ENCODE measurements at regions not wholly inside any gene's neighbourhood (a gene's known extent, or its start where the extent isn't known, plus 50 kb on each side); places are given as distances from the start of the nearest gene placed in this dataset.

- ATAC-seq (no peak), DNase-seq (no peak)
- H3F3A ChIP-seq (ENCODE audit: low read length, unreplicated experiment): no peaks in the 10 kb centered on the region
- no peaks in the 10 kb centered on the region for H3K9me2 ChIP-seq (replicated peaks; ENCODE audit: low read length)
- POLR2A ChIA-PET (ENCODE audit: unreplicated experiment): no interaction called here
- no peak overlapping the region for H3K4me3 ChIP-seq (ENCODE audit: low read length)
- no TSS peak for BruUV-seq (replicated peaks)
- no peaks in the 10 kb centered on the region for H3K79me2 ChIP-seq (ENCODE audit: low read length)
- no peaks in the 10 kb centered on the region for H3K27me3 ChIP-seq (ENCODE audit: low read length)
- H2AFZ ChIP-seq (ENCODE audit: low read length): no peak overlapping the region
- no peak overlapping the region for H3K4me2 ChIP-seq (ENCODE audit: low read length)
- no peaks in the 10 kb centered on the region for H3K4me1 ChIP-seq (ENCODE audit: insufficient read depth, low read length)
- H3K27ac ChIP-seq (ENCODE audit: low read length): no peak overlapping the region
- H4K20me1 ChIP-seq (ENCODE audit: low read length): no peaks in the 10 kb centered on the region
- CTCF ChIA-PET: no interaction called here
- peaks cover 5% of the 10 kb centered on the region; the same call in 1 of the 2 replicates for H3K9me3 ChIP-seq (ENCODE audit: low read length)
- TF ChIP-seq EZH2 (IDR thresholded peaks at IDR 0.05; ENCODE audit: low read length, unreplicated experiment): no peak
- TF ChIP-seq CTCF (conservative IDR thresholded peaks at IDR 0.05; ENCODE audit: low read depth, low read length): no peak
- TF ChIP-seq EZH2phosphoT487 (IDR thresholded peaks at IDR 0.05; ENCODE audit: borderline replicate concordance, low read length): no peak
- no peak overlapping the region for H3K9ac ChIP-seq (ENCODE audit: low read length)
- no peaks in the 10 kb centered on the region for H3K36me3 ChIP-seq (ENCODE audit: low read depth, low read length)
- intact Hi-C loops (cut with micrococcal nuclease): no loop called here
Measured at GRCh38 chr20:40600441-40601219, 88.4 kb downstream of the MAFB start.

- Histone ChIP-seq H3F3A (ENCODE audit: low read length, unreplicated experiment) (no peaks in the 10 kb centered on the region), H3K4me3 (ENCODE audit: low read length) (no peak overlapping the region), H3K4me2 (ENCODE audit: low read length) (no peak overlapping the region), H3K9me2 (replicated peaks; ENCODE audit: low read length) (no peaks in the 10 kb centered on the region), H3K27me3 (ENCODE audit: low read length) (no peaks in the 10 kb centered on the region), H3K9me3 (ENCODE audit: low read length) (peaks cover 5% of the 10 kb centered on the region; the same call in 1 of the 2 replicates), H3K27ac (ENCODE audit: low read length) (no peak overlapping the region), H3K4me1 (ENCODE audit: insufficient read depth, low read length) (no peaks in the 10 kb centered on the region), H4K20me1 (ENCODE audit: low read length) (no peaks in the 10 kb centered on the region), H3K36me3 (ENCODE audit: low read depth, low read length) (no peaks in the 10 kb centered on the region), H2AFZ (ENCODE audit: low read length) (no peak overlapping the region), H3K79me2 (ENCODE audit: low read length) (no peaks in the 10 kb centered on the region), H3K9ac (ENCODE audit: low read length) (no peak overlapping the region)
- no peak for DNase-seq
- ChIA-PET POLR2A (ENCODE audit: unreplicated experiment) (no interaction called here), CTCF (no interaction called here)
- intact Hi-C loops (cut with micrococcal nuclease): no loop called here
- BruUV-seq (replicated peaks): no TSS peak
- no peak for ATAC-seq
- TF ChIP-seq CTCF (conservative IDR thresholded peaks at IDR 0.05; ENCODE audit: low read depth, low read length): no peak
- TF ChIP-seq EZH2 (IDR thresholded peaks at IDR 0.05; ENCODE audit: low read length, unreplicated experiment): no peak
- TF ChIP-seq EZH2phosphoT487 (IDR thresholded peaks at IDR 0.05; ENCODE audit: borderline replicate concordance, low read length): no peak
Measured at GRCh38 chr20:40599987-40600386, 89.0 kb downstream of the MAFB start.

GRCh38 chr20:40592941-40593340 is 96.1 kb downstream of the MAFB start:
- Histone ChIP-seq H2AFZ (ENCODE audit: low read length) (no peak overlapping the region), H3K36me3 (ENCODE audit: low read depth, low read length) (no peaks in the 10 kb centered on the region), H3K4me1 (ENCODE audit: insufficient read depth, low read length) (no peaks in the 10 kb centered on the region), H3F3A (ENCODE audit: low read length, unreplicated experiment) (no peaks in the 10 kb centered on the region), H3K9ac (ENCODE audit: low read length) (no peak overlapping the region), H4K20me1 (ENCODE audit: low read length) (no peaks in the 10 kb centered on the region), H3K9me3 (ENCODE audit: low read length) (no peaks in the 10 kb centered on the region), H3K4me3 (ENCODE audit: low read length) (no peak overlapping the region), H3K9me2 (replicated peaks; ENCODE audit: low read length) (no peaks in the 10 kb centered on the region), H3K27ac (ENCODE audit: low read length) (no peak overlapping the region), H3K79me2 (ENCODE audit: low read length) (no peaks in the 10 kb centered on the region), H3K27me3 (ENCODE audit: low read length) (no peaks in the 10 kb centered on the region), H3K4me2 (ENCODE audit: low read length) (no peak overlapping the region)
- no TSS peak for BruUV-seq (replicated peaks)
- no peak for TF ChIP-seq EZH2 (IDR thresholded peaks at IDR 0.05; ENCODE audit: low read length, unreplicated experiment)
- no peak for TF ChIP-seq EZH2phosphoT487 (IDR thresholded peaks at IDR 0.05; ENCODE audit: borderline replicate concordance, low read length)
- DNase-seq (no peak), ATAC-seq (no peak)
- ChIA-PET POLR2A (ENCODE audit: unreplicated experiment) (no interaction called here), CTCF (no interaction called here)
- intact Hi-C loops (cut with micrococcal nuclease): no loop called here
